Ovary (tissue), 7 donors: ENCODE measurements at regions not wholly inside any gene's neighbourhood (a gene's known extent, or its start where the extent isn't known, plus 50 kb on each side); places are given as distances from the start of the nearest gene placed in this dataset.

Source experiments
- DNase-seq, 5 donors: peaks; one replicate each; pipeline ENCODE4 v3.0.0-alpha.2; 2019 to 2020
- H3K27ac ChIP-seq, 2 donors: fragments of 200-600 bp; one replicate each; pipeline versions ENCODE4 v1.5.1 to v1.8.0; 2019 to 2022
- H3K27me3 ChIP-seq: fragments of 200-600 bp; one replicate; pipeline ENCODE4 v1.8.0; 2022
- H3K36me3 ChIP-seq: fragments of 200-600 bp; sonication (generic); one replicate; pipeline ENCODE4 v1.5.1; 2019
- H3K4me1 ChIP-seq: one replicate; pipeline ENCODE4 v1.8.1; 2013; ENCODE audit warnings: mild to moderate bottlenecking, moderate library complexity; ENCODE audit not compliant: insufficient read depth
- H3K4me3 ChIP-seq: fragments of 200-600 bp; sonication (generic); one replicate; pipeline ENCODE4 v1.5.1; 2017
- H3K9me3 ChIP-seq, 2 donors: fragments of 200-600 bp in 1 of 2; sonication (generic) in 1 of 2; one replicate each; pipeline versions ENCODE4 v1.5.1 to v1.8.1; 2013 to 2019; ENCODE audit warnings: mild to moderate bottlenecking in 1 of 2, moderate library complexity in 1 of 2
- EP300 ChIP-seq: sonication (generic); formaldehyde crosslinking; IDR thresholded peaks from one replicate; pipeline ENCODE4 v1.6.1; 2017; ENCODE audit warnings: antibody characterized with exemption
- POLR2A ChIP-seq: fragments of 450-650 bp; IDR thresholded peaks from one replicate; pipeline ENCODE4 v1.6.1; 2017; ENCODE audit warnings: antibody characterized with exemption, mild to moderate bottlenecking, moderate library complexity
- WGBS, 3 donors: extraction: QIAGEN DNeasy Blood & Tissue Kit in 1 of 3; methylation state at CpG; one replicate each; pipeline versions ENCODE4 v1.1.5 to v1.1.7; 2013 to 2017; 5-methylcytosine and 5-hydroxymethylcytosine counted together
- intact Hi-C, 4 donors: fragments of 100-400 bp; cut with DNase I; formaldehyde crosslinking; loops; one replicate each; pipeline versions ENCODE4 v1.11.0 to v1.15.1; 2022 to 2023
- TF ChIP-seq, protein P1 (sequence below), 3 donors: fragments of 450-650 bp in 2 of 3; fragments of 200-600 bp in 1 of 3; IDR thresholded peaks; one replicate each; pipeline versions ENCODE4 v1.5.1 to v1.8.0; 2016 to 2022; ENCODE audit warnings: antibody characterized with exemption in 3 of 3, mild to moderate bottlenecking in 1 of 3
- donor health status: DM: no; HTN: no; CAD: no; lungs with moderate emphysema.
- donor health status: DM: no; HTN: no; CAD: no.
- donor health status: Bipolar disorder and iron deficiency.
- donor health status: DM: no; HTN: no; CAD: no.
- donor health status: DM: yes; HTN: yes; CAD: no.

DNA sequence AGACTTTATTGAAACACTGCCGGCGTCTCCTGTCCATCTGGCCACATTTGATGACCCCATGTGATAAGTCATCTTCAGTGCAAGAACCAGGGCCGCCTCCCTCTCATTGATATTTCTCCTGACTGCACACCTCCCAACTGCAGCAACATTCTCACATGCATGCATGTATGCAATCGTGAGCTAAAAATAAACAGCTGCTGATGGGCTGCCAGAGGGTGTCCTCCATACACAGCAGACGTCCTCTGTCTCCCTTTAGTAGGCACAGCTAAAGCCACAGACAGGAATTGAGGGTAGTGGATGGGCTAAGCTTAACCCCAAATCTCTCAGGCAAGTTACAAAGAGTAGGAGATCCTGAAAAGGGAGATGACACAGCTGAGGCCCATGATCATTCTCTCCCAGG lies 106.7 kb upstream of the HSD17B12 start:
- intact Hi-C loops, result loop anchor here in 1 of 4 donors (10.0 kb wide), 1 partner anchor 241 kb away; no protein-coding TSS in a partner anchor
- Histone ChIP-seq H3K27me3 (no peaks in the 10 kb centered on the region), H3K4me3 (no peak overlapping the region), H3K27ac (no peak overlapping the region), H3K36me3 (no peaks in the 10 kb centered on the region), H3K9me3 (no peaks in the 10 kb centered on the region), H3K4me1 (peaks cover 5% of the 10 kb centered on the region)
- DNase-seq, result no peak
- 35 to 42% (median 38%) methylated on average over 5 of the region's 5 CpGs for WGBS, 3 donors
- no peak for TF ChIP-seq EP300
- TF ChIP-seq, protein P1, sequence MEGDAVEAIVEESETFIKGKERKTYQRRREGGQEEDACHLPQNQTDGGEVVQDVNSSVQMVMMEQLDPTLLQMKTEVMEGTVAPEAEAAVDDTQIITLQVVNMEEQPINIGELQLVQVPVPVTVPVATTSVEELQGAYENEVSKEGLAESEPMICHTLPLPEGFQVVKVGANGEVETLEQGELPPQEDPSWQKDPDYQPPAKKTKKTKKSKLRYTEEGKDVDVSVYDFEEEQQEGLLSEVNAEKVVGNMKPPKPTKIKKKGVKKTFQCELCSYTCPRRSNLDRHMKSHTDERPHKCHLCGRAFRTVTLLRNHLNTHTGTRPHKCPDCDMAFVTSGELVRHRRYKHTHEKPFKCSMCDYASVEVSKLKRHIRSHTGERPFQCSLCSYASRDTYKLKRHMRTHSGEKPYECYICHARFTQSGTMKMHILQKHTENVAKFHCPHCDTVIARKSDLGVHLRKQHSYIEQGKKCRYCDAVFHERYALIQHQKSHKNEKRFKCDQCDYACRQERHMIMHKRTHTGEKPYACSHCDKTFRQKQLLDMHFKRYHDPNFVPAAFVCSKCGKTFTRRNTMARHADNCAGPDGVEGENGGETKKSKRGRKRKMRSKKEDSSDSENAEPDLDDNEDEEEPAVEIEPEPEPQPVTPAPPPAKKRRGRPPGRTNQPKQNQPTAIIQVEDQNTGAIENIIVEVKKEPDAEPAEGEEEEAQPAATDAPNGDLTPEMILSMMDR (IDR thresholded peaks at IDR 0.05), result no peak
- TF ChIP-seq POLR2A, result no peak

DNA sequence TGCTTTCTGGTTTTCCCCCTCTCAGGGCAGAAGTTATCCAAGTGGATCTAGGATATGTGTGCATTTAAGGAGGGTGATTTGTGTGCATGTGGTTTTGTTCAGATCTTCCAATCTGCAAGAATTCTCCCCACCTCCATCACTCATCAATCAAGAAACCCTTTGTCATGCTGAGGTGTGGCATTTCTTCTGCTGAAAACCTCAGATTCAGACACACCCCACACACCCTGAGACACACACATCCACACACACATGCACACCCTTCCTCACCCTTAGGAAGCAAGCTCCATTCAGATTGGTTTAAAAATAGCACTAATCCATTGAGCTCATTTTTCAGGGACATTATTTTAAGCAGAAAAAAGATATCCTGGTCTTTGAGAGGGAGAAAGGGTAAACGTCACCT lies 106.1 kb upstream of the HSD17B12 start:
- no peaks in the 10 kb centered on the region for H3K36me3 ChIP-seq
- WGBS, 3 donors, result 1 to 9% (median 6%) methylated on average over 1 of the region's 1 CpG
- TF ChIP-seq, protein P1 (IDR thresholded peaks at IDR 0.05), result no peak
- TF ChIP-seq EP300, result no peak
- TF ChIP-seq POLR2A, result no peak
- H3K27me3 ChIP-seq, result no peaks in the 10 kb centered on the region
- no peak overlapping the region for H3K27ac ChIP-seq
- H3K4me3 ChIP-seq, result no peak overlapping the region
- intact Hi-C loops, result loop anchor here in 1 of 4 donors (10.0 kb wide), 1 partner anchor 240 kb away; no protein-coding TSS in a partner anchor
- no peaks in the 10 kb centered on the region for H3K9me3 ChIP-seq
- no peak for DNase-seq
- H3K4me1 ChIP-seq, result peaks cover 7% of the 10 kb centered on the region

DNA sequence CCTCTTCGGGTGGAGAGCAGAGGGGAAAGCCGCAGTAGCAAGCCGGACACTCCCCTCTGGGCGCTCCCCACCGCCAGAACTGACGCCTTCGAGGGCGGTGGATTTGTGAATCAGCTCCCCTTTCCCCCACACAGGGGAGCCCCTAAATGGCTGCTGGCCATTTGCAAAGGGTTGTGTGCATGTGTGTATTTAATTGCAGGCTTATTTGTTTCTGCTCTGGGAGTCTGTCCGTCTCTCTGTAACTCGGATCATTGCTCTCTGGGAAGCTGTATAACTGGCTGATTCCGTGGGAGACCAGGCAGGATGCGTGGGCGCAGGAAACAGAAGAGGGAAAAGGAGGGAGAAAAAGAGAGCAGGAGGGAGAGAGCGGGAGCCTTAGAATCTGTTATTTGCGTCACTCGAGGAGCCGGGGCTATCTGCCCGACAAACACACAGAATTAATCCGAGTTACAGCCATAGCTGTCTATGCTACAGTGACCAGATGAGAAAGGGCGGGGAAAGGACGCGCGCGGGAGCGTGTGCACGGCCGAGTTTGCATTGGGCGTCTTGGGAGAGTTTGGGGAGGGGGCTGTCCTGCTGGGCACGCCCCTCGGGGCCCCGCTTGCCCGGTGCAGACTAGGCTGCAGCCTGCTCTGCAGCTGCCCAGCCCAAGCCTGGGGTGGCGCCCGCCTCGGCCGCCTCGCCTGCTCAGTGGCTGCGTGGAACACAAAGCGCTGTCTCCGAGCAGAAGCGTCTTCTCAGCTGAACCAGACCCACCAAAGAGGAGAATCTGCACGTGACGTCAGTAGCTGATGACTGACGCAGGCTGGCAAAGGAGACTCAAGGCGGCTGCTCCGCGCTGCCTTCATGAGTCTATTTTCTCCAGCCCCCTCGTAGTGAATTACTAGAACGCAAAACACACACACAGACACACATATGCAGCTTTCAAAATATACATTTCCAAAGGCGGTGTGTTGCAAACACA lies 105.3 kb upstream of the HSD17B12 start:
- H3K27ac ChIP-seq, result no peak overlapping the region
- TF ChIP-seq EP300 (no peak), POLR2A (no peak)
- TF ChIP-seq, protein P1 (IDR thresholded peaks at IDR 0.05), result no peak
- DNase-seq, result peak in 4 of 5 donors; percentile 45 to 65 (median 58)
- H3K4me1 ChIP-seq, result peaks cover 11% of the 10 kb centered on the region
- H3K27me3 ChIP-seq, result no peaks in the 10 kb centered on the region
- no peaks in the 10 kb centered on the region for H3K9me3 ChIP-seq
- whole genome bisulfite sequencing, 3 donors, result 1 to 2% (median 1%) methylated on average over 50 of the region's 50 CpGs
- H3K4me3 ChIP-seq, result no peak overlapping the region
- intact Hi-C loops, result loop anchor here in 1 of 4 donors (10.0 kb wide), 1 partner anchor 240 kb away; no protein-coding TSS in a partner anchor
- H3K36me3 ChIP-seq, result no peaks in the 10 kb centered on the region

DNA sequence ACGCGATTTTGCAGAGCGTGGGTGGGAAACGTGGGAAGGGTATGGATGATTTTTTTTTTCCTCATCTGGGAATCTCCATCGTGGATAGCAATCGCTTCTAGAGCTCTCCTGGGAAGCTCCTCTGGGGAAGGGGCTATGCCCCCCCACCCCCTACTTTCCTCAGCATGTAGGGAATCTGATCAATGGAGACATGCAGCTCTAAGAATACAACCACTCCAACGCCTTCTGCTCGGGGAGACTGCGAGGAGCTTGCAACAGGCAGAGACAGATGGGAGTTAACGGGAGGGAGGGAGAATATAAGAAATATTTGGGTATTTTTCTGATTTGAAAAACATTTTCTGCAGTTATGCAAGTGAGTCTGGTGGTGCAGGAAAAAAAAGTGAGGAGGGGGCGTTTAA lies 104.6 kb upstream of the HSD17B12 start:
- Histone ChIP-seq H3K4me3 (no peak overlapping the region), H3K27me3 (no peaks in the 10 kb centered on the region), H3K27ac (no peak overlapping the region), H3K9me3 (no peaks in the 10 kb centered on the region), H3K4me1 (peaks cover 11% of the 10 kb centered on the region), H3K36me3 (no peaks in the 10 kb centered on the region)
- no peak for DNase-seq
- TF ChIP-seq POLR2A, result no peak
- TF ChIP-seq EP300, result no peak
- TF ChIP-seq, protein P1 (IDR thresholded peaks at IDR 0.05), result no peak
- intact Hi-C loops, result loop anchor here in 1 of 4 donors (10.0 kb wide), 1 partner anchor 239 kb away; no protein-coding TSS in a partner anchor
- 0 to 1% (median 0%) methylated on average over 11 of the region's 11 CpGs for WGBS, 3 donors
